GM23338 (cell line): ENCODE measurements at regions not wholly inside any gene's neighbourhood (a gene's known extent, or its start where the extent isn't known, plus 50 kb on each side); places are given as distances from the start of the nearest gene placed in this dataset.

Experiments used
- ATAC-seq: fragments of 200-7000 bp; cut with Tn5 transposase; 3 replicates; pipeline ENCODE4 v1.9.1; 2020
- DNase-seq: peaks from one replicate; pipeline ENCODE4 v3.0.0-alpha.2; 2015; ENCODE audit warnings: low spot score
- H2AFZ ChIP-seq: fragments of 200-600 bp; sonication (generic); 2 replicates; pipeline ENCODE4 v1.8.0; 2016; ENCODE audit warnings: antibody characterized with exemption, mild to moderate bottlenecking, moderate library complexity
- H3F3A ChIP-seq: fragments of 200-600 bp; sonication (generic); replicated peaks from 2 replicates; pipeline ENCODE4 v1.8.0; 2017; ENCODE audit warnings: antibody characterized with exemption, mixed run types, low read depth
- H3K27ac ChIP-seq: fragments of 200-600 bp; sonication (generic); 2 replicates; pipeline ENCODE4 v1.6.1; 2016; ENCODE audit warnings: low read depth
- H3K27me3 ChIP-seq: fragments of 200-600 bp; sonication (generic); 2 replicates; pipeline ENCODE4 v1.8.0; 2016; ENCODE audit warnings: mild to moderate bottlenecking, mixed run types, moderate library complexity; ENCODE audit not compliant: insufficient read depth
- H3K36me3 ChIP-seq: fragments of 200-600 bp; sonication (generic); 2 replicates; pipeline ENCODE4 v1.8.0; 2016; ENCODE audit warnings: mild to moderate bottlenecking; ENCODE audit not compliant: insufficient read depth
- H3K4me1 ChIP-seq: fragments of 200-600 bp; sonication (generic); 2 replicates; pipeline ENCODE4 v1.8.0; 2016; ENCODE audit warnings: mild to moderate bottlenecking, moderate library complexity; ENCODE audit not compliant: insufficient read depth
- H3K4me2 ChIP-seq: fragments of 200-600 bp; sonication (generic); 2 replicates; pipeline ENCODE4 v1.7.1; 2017; ENCODE audit warnings: mixed run types
- H3K4me3 ChIP-seq: fragments of 200-600 bp; sonication (generic); 2 replicates; pipeline ENCODE4 v1.6.1; 2016; ENCODE audit warnings: mixed run types
- H3K79me2 ChIP-seq: fragments of 200-600 bp; sonication (generic); replicated peaks from 2 replicates; pipeline ENCODE4 v1.8.0; 2017; ENCODE audit warnings: mild to moderate bottlenecking; ENCODE audit not compliant: insufficient read depth
- H3K9me2 ChIP-seq: fragments of 200-600 bp; sonication (generic); 2 replicates; pipeline ENCODE4 v1.8.0; 2017; ENCODE audit not compliant: insufficient read depth
- H4K20me1 ChIP-seq: fragments of 200-600 bp; sonication (generic); replicated peaks from 2 replicates; pipeline ENCODE4 v1.8.0; 2017; ENCODE audit warnings: mild to moderate bottlenecking; ENCODE audit not compliant: insufficient read depth
- H3K27ac Mint-ChIP-seq: 2 replicates; pipeline ENCODE4 v1.8.0; 2020; ENCODE audit warnings: inconsistent platforms, mild to moderate bottlenecking, moderate library complexity, mixed read lengths
- H3K27me3 Mint-ChIP-seq: 3 replicates; pipeline ENCODE4 v1.8.0; 2022; ENCODE audit warnings: low read depth, mild to moderate bottlenecking, moderate library complexity, mixed read lengths, inconsistent platforms; ENCODE audit not compliant: insufficient read depth, poor library complexity
- H3K36me3 Mint-ChIP-seq: 3 replicates; pipeline ENCODE4 v1.8.0; 2021; ENCODE audit warnings: low read depth, mild to moderate bottlenecking, inconsistent platforms, moderate library complexity, mixed read lengths
- H3K4me1 Mint-ChIP-seq: 3 replicates; pipeline ENCODE4 v1.8.0; 2020; ENCODE audit warnings: mild to moderate bottlenecking, inconsistent platforms, mixed read lengths
- H3K4me3 Mint-ChIP-seq: 3 replicates; pipeline ENCODE4 v1.8.0; 2021; ENCODE audit warnings: moderate library complexity, mild to moderate bottlenecking, inconsistent platforms, mixed read lengths
- H3K9me3 Mint-ChIP-seq: 3 replicates; pipeline ENCODE4 v1.8.0; 2020; ENCODE audit warnings: moderate library complexity, mild to moderate bottlenecking, inconsistent platforms, mixed read lengths
- CREB1 ChIP-seq: fragments of 250-450 bp; sonication (Bioruptor Pico); IDR thresholded peaks from 2 replicates; pipeline ENCODE4 v1.5.0; 2020; ENCODE audit warnings: low read depth, mild to moderate bottlenecking, moderate library complexity
- JUNB ChIP-seq: IDR thresholded peaks from one replicate; pipeline ENCODE4 v1.6.1; 2016; ENCODE audit warnings: antibody characterized with exemption; ENCODE audit not compliant: unreplicated experiment
- NANOG ChIP-seq: IDR thresholded peaks from 2 replicates; pipeline ENCODE4 v1.6.1; 2016; ENCODE audit warnings: antibody characterized with exemption, borderline replicate concordance
- TF ChIP-seq, protein P1 (sequence below): fragments of 250-450 bp; sonication (Bioruptor Pico); IDR thresholded peaks from 2 replicates; pipeline ENCODE4 v1.5.0; 2020; ENCODE audit warnings: mild to moderate bottlenecking, moderate library complexity
- TF ChIP-seq, protein P2 (sequence below): IDR thresholded peaks from one replicate; pipeline ENCODE4 v1.6.1; 2018; ENCODE audit warnings: antibody characterized with exemption; ENCODE audit not compliant: unreplicated experiment

DNA sequence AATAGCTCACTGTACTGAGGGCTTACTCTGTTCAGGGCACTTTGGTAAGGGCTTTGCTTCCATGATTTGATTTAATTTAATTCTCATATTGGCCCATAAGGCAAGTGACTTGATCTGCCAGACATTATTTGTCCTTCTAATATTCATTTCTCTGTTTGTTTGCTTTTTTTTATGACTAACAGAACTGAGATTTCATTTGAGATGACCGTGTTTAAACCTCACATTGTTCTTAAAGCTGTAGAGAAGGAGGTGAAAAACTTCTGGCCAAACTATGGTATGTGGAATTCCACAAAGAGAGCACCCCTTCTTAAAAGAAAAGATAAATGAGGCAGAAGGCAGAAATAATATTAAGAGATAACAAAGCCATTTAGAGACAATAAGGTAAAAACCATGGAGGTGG is 775.6 kb upstream of the ACO1 start:
- Histone ChIP-seq H3K79me2 (no peaks in the 10 kb centered on the region), H3K4me1 (no peaks in the 10 kb centered on the region), H3K27ac (no peak overlapping the region), H3K36me3 (no peaks in the 10 kb centered on the region), H2AFZ (no peak overlapping the region), H3K27me3 (no peaks in the 10 kb centered on the region), H3F3A (no peaks in the 10 kb centered on the region), H3K4me3 (no peak overlapping the region), H3K4me2 (no peak overlapping the region), H3K9me2 (no peaks in the 10 kb centered on the region), H4K20me1 (no peaks in the 10 kb centered on the region)
- Mint-ChIP-seq H3K9me3 (no peaks in the 10 kb centered on the region), H3K4me1 (peaks cover 4% of the 10 kb centered on the region), H3K4me3 (no peak overlapping the region), H3K27me3 (no peaks in the 10 kb centered on the region), H3K36me3 (no peaks in the 10 kb centered on the region), H3K27ac (no peak overlapping the region)
- DNase-seq (no peak), ATAC-seq (no peak)
- TF ChIP-seq, protein P1, sequence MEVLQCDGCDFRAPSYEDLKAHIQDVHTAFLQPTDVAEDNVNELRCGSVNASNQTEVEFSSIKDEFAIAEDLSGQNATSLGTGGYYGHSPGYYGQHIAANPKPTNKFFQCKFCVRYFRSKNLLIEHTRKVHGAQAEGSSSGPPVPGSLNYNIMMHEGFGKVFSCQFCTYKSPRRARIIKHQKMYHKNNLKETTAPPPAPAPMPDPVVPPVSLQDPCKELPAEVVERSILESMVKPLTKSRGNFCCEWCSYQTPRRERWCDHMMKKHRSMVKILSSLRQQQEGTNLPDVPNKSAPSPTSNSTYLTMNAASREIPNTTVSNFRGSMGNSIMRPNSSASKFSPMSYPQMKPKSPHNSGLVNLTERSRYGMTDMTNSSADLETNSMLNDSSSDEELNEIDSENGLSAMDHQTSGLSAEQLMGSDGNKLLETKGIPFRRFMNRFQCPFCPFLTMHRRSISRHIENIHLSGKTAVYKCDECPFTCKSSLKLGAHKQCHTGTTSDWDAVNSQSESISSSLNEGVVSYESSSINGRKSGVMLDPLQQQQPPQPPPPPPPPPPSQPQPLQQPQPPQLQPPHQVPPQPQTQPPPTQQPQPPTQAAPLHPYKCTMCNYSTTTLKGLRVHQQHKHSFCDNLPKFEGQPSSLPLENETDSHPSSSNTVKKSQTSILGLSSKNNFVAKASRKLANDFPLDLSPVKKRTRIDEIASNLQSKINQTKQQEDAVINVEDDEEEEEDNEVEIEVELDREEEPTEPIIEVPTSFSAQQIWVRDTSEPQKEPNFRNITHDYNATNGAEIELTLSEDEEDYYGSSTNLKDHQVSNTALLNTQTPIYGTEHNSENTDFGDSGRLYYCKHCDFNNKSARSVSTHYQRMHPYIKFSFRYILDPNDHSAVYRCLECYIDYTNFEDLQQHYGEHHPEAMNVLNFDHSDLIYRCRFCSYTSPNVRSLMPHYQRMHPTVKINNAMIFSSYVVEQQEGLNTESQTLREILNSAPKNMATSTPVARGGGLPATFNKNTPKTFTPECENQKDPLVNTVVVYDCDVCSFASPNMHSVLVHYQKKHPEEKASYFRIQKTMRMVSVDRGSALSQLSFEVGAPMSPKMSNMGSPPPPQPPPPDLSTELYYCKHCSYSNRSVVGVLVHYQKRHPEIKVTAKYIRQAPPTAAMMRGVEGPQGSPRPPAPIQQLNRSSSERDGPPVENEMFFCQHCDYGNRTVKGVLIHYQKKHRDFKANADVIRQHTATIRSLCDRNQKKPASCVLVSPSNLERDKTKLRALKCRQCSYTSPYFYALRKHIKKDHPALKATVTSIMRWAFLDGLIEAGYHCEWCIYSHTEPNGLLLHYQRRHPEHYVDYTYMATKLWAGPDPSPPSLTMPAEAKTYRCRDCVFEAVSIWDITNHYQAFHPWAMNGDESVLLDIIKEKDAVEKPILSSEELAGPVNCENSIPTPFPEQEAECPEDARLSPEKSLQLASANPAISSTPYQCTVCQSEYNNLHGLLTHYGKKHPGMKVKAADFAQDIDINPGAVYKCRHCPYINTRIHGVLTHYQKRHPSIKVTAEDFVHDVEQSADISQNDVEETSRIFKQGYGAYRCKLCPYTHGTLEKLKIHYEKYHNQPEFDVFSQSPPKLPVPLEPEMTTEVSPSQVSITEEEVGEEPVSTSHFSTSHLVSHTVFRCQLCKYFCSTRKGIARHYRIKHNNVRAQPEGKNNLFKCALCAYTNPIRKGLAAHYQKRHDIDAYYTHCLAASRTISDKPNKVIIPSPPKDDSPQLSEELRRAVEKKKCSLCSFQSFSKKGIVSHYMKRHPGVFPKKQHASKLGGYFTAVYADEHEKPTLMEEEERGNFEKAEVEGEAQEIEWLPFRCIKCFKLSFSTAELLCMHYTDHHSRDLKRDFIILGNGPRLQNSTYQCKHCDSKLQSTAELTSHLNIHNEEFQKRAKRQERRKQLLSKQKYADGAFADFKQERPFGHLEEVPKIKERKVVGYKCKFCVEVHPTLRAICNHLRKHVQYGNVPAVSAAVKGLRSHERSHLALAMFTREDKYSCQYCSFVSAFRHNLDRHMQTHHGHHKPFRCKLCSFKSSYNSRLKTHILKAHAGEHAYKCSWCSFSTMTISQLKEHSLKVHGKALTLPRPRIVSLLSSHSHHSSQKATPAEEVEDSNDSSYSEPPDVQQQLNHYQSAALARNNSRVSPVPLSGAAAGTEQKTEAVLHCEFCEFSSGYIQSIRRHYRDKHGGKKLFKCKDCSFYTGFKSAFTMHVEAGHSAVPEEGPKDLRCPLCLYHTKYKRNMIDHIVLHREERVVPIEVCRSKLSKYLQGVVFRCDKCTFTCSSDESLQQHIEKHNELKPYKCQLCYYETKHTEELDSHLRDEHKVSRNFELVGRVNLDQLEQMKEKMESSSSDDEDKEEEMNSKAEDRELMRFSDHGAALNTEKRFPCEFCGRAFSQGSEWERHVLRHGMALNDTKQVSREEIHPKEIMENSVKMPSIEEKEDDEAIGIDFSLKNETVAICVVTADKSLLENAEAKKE (CRISPR knock-in tag): no peak
- TF ChIP-seq, protein P2, sequence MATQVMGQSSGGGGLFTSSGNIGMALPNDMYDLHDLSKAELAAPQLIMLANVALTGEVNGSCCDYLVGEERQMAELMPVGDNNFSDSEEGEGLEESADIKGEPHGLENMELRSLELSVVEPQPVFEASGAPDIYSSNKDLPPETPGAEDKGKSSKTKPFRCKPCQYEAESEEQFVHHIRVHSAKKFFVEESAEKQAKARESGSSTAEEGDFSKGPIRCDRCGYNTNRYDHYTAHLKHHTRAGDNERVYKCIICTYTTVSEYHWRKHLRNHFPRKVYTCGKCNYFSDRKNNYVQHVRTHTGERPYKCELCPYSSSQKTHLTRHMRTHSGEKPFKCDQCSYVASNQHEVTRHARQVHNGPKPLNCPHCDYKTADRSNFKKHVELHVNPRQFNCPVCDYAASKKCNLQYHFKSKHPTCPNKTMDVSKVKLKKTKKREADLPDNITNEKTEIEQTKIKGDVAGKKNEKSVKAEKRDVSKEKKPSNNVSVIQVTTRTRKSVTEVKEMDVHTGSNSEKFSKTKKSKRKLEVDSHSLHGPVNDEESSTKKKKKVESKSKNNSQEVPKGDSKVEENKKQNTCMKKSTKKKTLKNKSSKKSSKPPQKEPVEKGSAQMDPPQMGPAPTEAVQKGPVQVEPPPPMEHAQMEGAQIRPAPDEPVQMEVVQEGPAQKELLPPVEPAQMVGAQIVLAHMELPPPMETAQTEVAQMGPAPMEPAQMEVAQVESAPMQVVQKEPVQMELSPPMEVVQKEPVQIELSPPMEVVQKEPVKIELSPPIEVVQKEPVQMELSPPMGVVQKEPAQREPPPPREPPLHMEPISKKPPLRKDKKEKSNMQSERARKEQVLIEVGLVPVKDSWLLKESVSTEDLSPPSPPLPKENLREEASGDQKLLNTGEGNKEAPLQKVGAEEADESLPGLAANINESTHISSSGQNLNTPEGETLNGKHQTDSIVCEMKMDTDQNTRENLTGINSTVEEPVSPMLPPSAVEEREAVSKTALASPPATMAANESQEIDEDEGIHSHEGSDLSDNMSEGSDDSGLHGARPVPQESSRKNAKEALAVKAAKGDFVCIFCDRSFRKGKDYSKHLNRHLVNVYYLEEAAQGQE: no peak
- no peak for TF ChIP-seq NANOG
- no peak for TF ChIP-seq JUNB
- TF ChIP-seq CREB1 (CRISPR knock-in tag): no peak
